ENCODE measurements at regions not wholly inside any gene's neighbourhood (a gene's known extent, or its start where the extent isn't known, plus 50 kb on each side); places are given as distances from the start of the nearest gene placed in this dataset.

DNA sequence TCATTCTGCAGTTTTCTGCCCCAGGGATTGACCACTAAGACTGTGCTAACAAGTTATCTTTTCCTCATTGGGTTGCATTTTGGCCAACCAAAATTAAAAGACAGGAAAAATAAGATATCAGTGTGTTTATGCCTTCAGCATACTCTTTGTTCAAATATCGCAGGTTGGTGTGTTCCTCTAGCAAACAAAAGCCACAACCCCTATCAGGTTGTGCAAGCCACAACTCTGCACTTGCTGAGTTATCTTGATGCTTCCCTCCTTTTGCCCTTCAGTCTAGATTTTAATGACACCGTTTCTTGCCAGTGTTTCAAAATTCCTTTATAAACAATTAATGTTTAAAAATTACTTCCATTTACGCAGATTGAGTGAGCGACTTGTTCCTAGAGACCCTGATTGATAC is 1164.2 kb downstream of the NSUN3 start:
- Histone ChIP-seq H3K4me2 (ENCODE audit: insufficient read depth, low read length) (no peak overlapping the region), H4K20me1 (replicated peaks; ENCODE audit: control insufficient read depth, insufficient read depth, low read length) (no peaks in the 10 kb centered on the region), H3K9ac (ENCODE audit: insufficient read depth in 1 of 2, low read depth in 2 of 2, low read length in 2 of 2) (no peak overlapping the region), H3K9me3 (replicated peaks; ENCODE audit: control insufficient read depth, insufficient read depth, low read depth, low read length) (no peaks in the 10 kb centered on the region), H3K27ac (ENCODE audit: extremely low read depth, low read depth, low read length) (no peak overlapping the region), H3K4me1 (replicated peaks in 1 of 2; ENCODE audit: control insufficient read depth in 2 of 2, insufficient read depth in 2 of 2, low read length in 2 of 2) (no peaks in the 10 kb centered on the region), H3K36me3 (ENCODE audit: control insufficient read depth, insufficient read depth, low read length) (no peaks in the 10 kb centered on the region), H2AFZ (ENCODE audit: low read depth, low read length) (no peak overlapping the region), H3K27me3 (ENCODE audit: control insufficient read depth in 2 of 2, insufficient read depth in 2 of 2, low read length in 2 of 2) (no peaks in the 10 kb centered on the region), H3K79me2 (ENCODE audit: control insufficient read depth, insufficient read depth, low read length) (no peaks in the 10 kb centered on the region), H3K4me3 (no peak overlapping the region), H3K9me1 (ENCODE audit: control insufficient read depth, insufficient read depth, low read length) (no peaks in the 10 kb centered on the region)
- CTCF ChIA-PET (ENCODE audit: low intra/inter-chr PET ratio), result no interaction called here
- TF ChIP-seq MLLT1 (IDR thresholded peaks at IDR 0.05) (no peak), ZNF592 (IDR thresholded peaks at IDR 0.05) (no peak), ZNF609 (CRISPR knock-in tag; IDR thresholded peaks at IDR 0.05; ENCODE audit: borderline replicate concordance) (no peak), ZNF253 (CRISPR knock-in tag; conservative IDR thresholded peaks at IDR 0.05) (no peak), PHTF2 (CRISPR knock-in tag; IDR thresholded peaks at IDR 0.05) (no peak), SNIP1 (IDR thresholded peaks at IDR 0.05; ENCODE audit: low read depth) (no peak), ATF1 (CRISPR knock-in tag; IDR thresholded peaks at IDR 0.05) (no peak), ATF1 (tag; IDR thresholded peaks at IDR 0.05) (no peak)
- TF ChIP-seq, protein P1, sequence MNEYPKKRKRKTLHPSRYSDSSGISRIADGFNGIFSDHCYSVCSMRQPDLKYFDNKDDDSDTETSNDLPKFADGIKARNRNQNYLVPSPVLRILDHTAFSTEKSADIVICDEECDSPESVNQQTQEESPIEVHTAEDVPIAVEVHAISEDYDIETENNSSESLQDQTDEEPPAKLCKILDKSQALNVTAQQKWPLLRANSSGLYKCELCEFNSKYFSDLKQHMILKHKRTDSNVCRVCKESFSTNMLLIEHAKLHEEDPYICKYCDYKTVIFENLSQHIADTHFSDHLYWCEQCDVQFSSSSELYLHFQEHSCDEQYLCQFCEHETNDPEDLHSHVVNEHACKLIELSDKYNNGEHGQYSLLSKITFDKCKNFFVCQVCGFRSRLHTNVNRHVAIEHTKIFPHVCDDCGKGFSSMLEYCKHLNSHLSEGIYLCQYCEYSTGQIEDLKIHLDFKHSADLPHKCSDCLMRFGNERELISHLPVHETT (CRISPR knock-in tag; conservative IDR thresholded peaks at IDR 0.05 in 1 of 2, IDR thresholded peaks at IDR 0.05 in 1 of 2), result no peak
- POLR2A ChIA-PET, result no interaction called here
- DNase-seq (ENCODE audit: extremely low read depth in 1 of 4, low spot score in 3 of 4) (no peak), FAIRE-seq (no peak), ATAC-seq (no peak)
- in situ Hi-C loops (cut with MboI) (no loop called here), intact Hi-C loops (cut with micrococcal nuclease) (no loop called here)
- no TSS peak for BruUV-seq (replicated peaks)
- 0% methylated on average over 4 of the region's 4 CpGs for WGBS (ENCODE audit: insufficient coverage, low coverage, missing lambda C conversion rate)

Data from K562 (cell line).